CD8-positive, alpha-beta memory T cell (primary cell): ENCODE measurements at regions not wholly inside any gene's neighbourhood (a gene's known extent, or its start where the extent isn't known, plus 50 kb on each side); places are given as distances from the start of the nearest gene placed in this dataset.

Experiments
- CTCF ChIA-PET: fragments of 350-600 bp; sonication (Branson Sonifier 250); formaldehyde crosslinking; loops from one replicate; lab custom pipeline; 2021; ENCODE audit warnings: antibody characterized with exemption; lab: Charles Lee
- POLR2A ChIA-PET: fragments of 350-600 bp; sonication (Branson Sonifier 250); formaldehyde crosslinking; loops from one replicate; lab custom pipeline; 2021; ENCODE audit warnings: antibody characterized with exemption; lab: Charles Lee
- DNase-seq, 5 donors: peaks; one replicate each; pipeline versions ENCODE4 v3.0.0 to v3.0.0-alpha.2; 2020 to 2022; ENCODE audit warnings: mixed read lengths in 1 of 5
- H3K27ac ChIP-seq: one replicate; pipeline ENCODE4 v1.7.0; 2013; ENCODE audit warnings: low read depth, mild to moderate bottlenecking, low read length, moderate library complexity
- H3K27me3 ChIP-seq: 2 replicates; pipeline ENCODE4 v1.7.0; 2013; ENCODE audit warnings: low read length, mild to moderate bottlenecking; ENCODE audit not compliant: insufficient read depth, poor library complexity, severe bottlenecking
- H3K36me3 ChIP-seq: 2 replicates; pipeline ENCODE4 v1.7.0; 2013; ENCODE audit warnings: mild to moderate bottlenecking, low read length, moderate library complexity; ENCODE audit not compliant: insufficient read depth
- H3K4me1 ChIP-seq: 2 replicates; pipeline ENCODE4 v1.7.0; 2013; ENCODE audit warnings: mild to moderate bottlenecking, low read length, moderate library complexity; ENCODE audit not compliant: insufficient read depth
- H3K4me3 ChIP-seq: 2 replicates; pipeline ENCODE4 v1.7.0; 2013; ENCODE audit warnings: mild to moderate bottlenecking, low read length
- H3K9me3 ChIP-seq: 2 replicates; pipeline ENCODE4 v1.7.0; 2013; ENCODE audit warnings: mild to moderate bottlenecking, low read length
- H3K27ac Mint-ChIP-seq, 8 donors: one replicate each; pipeline ENCODE4 v1.8.0; 2020 to 2021; ENCODE audit warnings: mixed read lengths in 8 of 8, mild to moderate bottlenecking in 6 of 8, inconsistent platforms in 3 of 8, moderate library complexity in 3 of 8
- H3K27me3 Mint-ChIP-seq, 2 donors: one replicate each; pipeline ENCODE4 v1.8.0; 2020 to 2021; ENCODE audit warnings: mixed read lengths in 2 of 2, mild to moderate bottlenecking in 1 of 2, moderate library complexity in 1 of 2
- H3K36me3 Mint-ChIP-seq, 3 donors: one replicate each; pipeline ENCODE4 v1.8.0; 2020 to 2021; ENCODE audit warnings: mixed read lengths in 3 of 3, inconsistent platforms in 1 of 3, mild to moderate bottlenecking in 1 of 3
- H3K4me1 Mint-ChIP-seq, 3 donors: one replicate each; pipeline ENCODE4 v1.8.0; 2020 to 2021; ENCODE audit warnings: mixed read lengths in 3 of 3, inconsistent platforms in 1 of 3, mild to moderate bottlenecking in 1 of 3
- H3K4me3 Mint-ChIP-seq, 7 donors: one replicate each; pipeline ENCODE4 v1.8.0; 2020 to 2021; ENCODE audit warnings: mixed read lengths in 7 of 7, mild to moderate bottlenecking in 6 of 7, moderate library complexity in 4 of 7, inconsistent platforms in 2 of 7
- H3K9me3 Mint-ChIP-seq, 5 donors: one replicate each; pipeline ENCODE4 v1.8.0; 2020 to 2022; ENCODE audit warnings: mixed read lengths in 5 of 5, mild to moderate bottlenecking in 3 of 5, moderate library complexity in 2 of 5, inconsistent platforms in 1 of 5

- no peak overlapping the region for H3K4me3 ChIP-seq
- no peak overlapping the region for H3K27ac ChIP-seq
- H3K27me3 ChIP-seq = no peaks in the 10 kb centered on the region
- peaks cover 4 to 6% of the 10 kb centered on the region in 2 donors for H3K27me3 Mint-ChIP-seq
- H3K9me3 ChIP-seq = no peaks in the 10 kb centered on the region
- no peak overlapping the region for H3K27ac Mint-ChIP-seq
- no peaks in the 10 kb centered on the region for H3K36me3 ChIP-seq
- H3K4me1 ChIP-seq = no peaks in the 10 kb centered on the region
- no peak for DNase-seq
- H3K4me1 Mint-ChIP-seq = no peaks in the 10 kb centered on the region
- no peak overlapping the region for H3K4me3 Mint-ChIP-seq
- CTCF ChIA-PET = no interaction called here
- POLR2A ChIA-PET = no interaction called here
- H3K9me3 Mint-ChIP-seq = peaks cover 0 to 5% (median 0%) of the 10 kb centered on the region in 5 donors
- H3K36me3 Mint-ChIP-seq = no peaks in the 10 kb centered on the region
Observed at GRCh38 chr22:27045103-27045947, 387.9 kb downstream of the MIAT start.

GRCh38 chr22:27046086-27046485, 388.7 kb downstream of the MIAT start:
- Histone ChIP-seq H3K9me3 (no peaks in the 10 kb centered on the region), H3K4me3 (no peak overlapping the region), H3K36me3 (no peaks in the 10 kb centered on the region), H3K4me1 (no peaks in the 10 kb centered on the region), H3K27me3 (no peaks in the 10 kb centered on the region), H3K27ac (no peak overlapping the region)
- H3K27ac Mint-ChIP-seq = no peak overlapping the region
- no peaks in the 10 kb centered on the region for H3K4me1 Mint-ChIP-seq
- CTCF ChIA-PET = no interaction called here
- DNase-seq = no peak
- H3K27me3 Mint-ChIP-seq = peaks cover 4 to 12% of the 10 kb centered on the region in 2 donors
- POLR2A ChIA-PET = no interaction called here
- H3K4me3 Mint-ChIP-seq = no peak overlapping the region
- no peaks in the 10 kb centered on the region for H3K36me3 Mint-ChIP-seq
- peaks cover 0 to 5% (median 0%) of the 10 kb centered on the region in 5 donors for H3K9me3 Mint-ChIP-seq

GRCh38 chr22:27046603-27047002, 389.2 kb downstream of the MIAT start:
- no peaks in the 10 kb centered on the region for H3K9me3 ChIP-seq
- CTCF ChIA-PET = no interaction called here
- no peak overlapping the region for H3K4me3 ChIP-seq
- H3K4me1 Mint-ChIP-seq = no peaks in the 10 kb centered on the region
- DNase-seq = no peak
- no peak overlapping the region for H3K27ac Mint-ChIP-seq
- peaks cover 3 to 12% of the 10 kb centered on the region in 2 donors for H3K27me3 Mint-ChIP-seq
- H3K36me3 Mint-ChIP-seq = no peaks in the 10 kb centered on the region
- no peaks in the 10 kb centered on the region for H3K4me1 ChIP-seq
- H3K27ac ChIP-seq = no peak overlapping the region
- POLR2A ChIA-PET = no interaction called here
- H3K4me3 Mint-ChIP-seq = no peak overlapping the region
- H3K36me3 ChIP-seq = no peaks in the 10 kb centered on the region
- H3K27me3 ChIP-seq = no peaks in the 10 kb centered on the region
- peaks cover 0 to 5% (median 0%) of the 10 kb centered on the region in 5 donors for H3K9me3 Mint-ChIP-seq

- H3K9me3 ChIP-seq = no peaks in the 10 kb centered on the region
- Mint-ChIP-seq H3K4me3 (no peak overlapping the region), H3K9me3 (peaks cover 0 to 5% (median 0%) of the 10 kb centered on the region in 5 donors), H3K27ac (no peak overlapping the region), H3K4me1 (no peaks in the 10 kb centered on the region), H3K27me3 (peaks cover 3 to 18% of the 10 kb centered on the region in 2 donors), H3K36me3 (no peaks in the 10 kb centered on the region)
- H3K27ac ChIP-seq = no peak overlapping the region
- ChIA-PET POLR2A (no interaction called here), CTCF (no interaction called here)
- no peaks in the 10 kb centered on the region for H3K36me3 ChIP-seq
- H3K4me1 ChIP-seq = no peaks in the 10 kb centered on the region
- no peaks in the 10 kb centered on the region for H3K27me3 ChIP-seq
- no peak for DNase-seq
- no peak overlapping the region for H3K4me3 ChIP-seq
Observed at GRCh38 chr22:27050771-27051170, 393.4 kb downstream of the MIAT start.

- no peaks in the 10 kb centered on the region for H3K36me3 ChIP-seq
- no peaks in the 10 kb centered on the region for H3K4me1 ChIP-seq
- no peaks in the 10 kb centered on the region for H3K9me3 ChIP-seq
- Mint-ChIP-seq H3K9me3 (peaks cover 0 to 5% (median 0%) of the 10 kb centered on the region in 5 donors), H3K36me3 (no peaks in the 10 kb centered on the region), H3K4me1 (no peaks in the 10 kb centered on the region), H3K4me3 (no peak overlapping the region), H3K27ac (no peak overlapping the region), H3K27me3 (peaks cover 4 to 18% of the 10 kb centered on the region in 2 donors)
- ChIA-PET CTCF (no interaction called here), POLR2A (no interaction called here)
- no peaks in the 10 kb centered on the region for H3K27me3 ChIP-seq
- no peak overlapping the region for H3K27ac ChIP-seq
- no peak overlapping the region for H3K4me3 ChIP-seq
- DNase-seq = no peak
Observed at GRCh38 chr22:27051407-27051806, 394.0 kb downstream of the MIAT start.

GRCh38 chr22:27057717-27058116, 400.3 kb downstream of the MIAT start:
- POLR2A ChIA-PET = no interaction called here
- H3K4me3 Mint-ChIP-seq = no peak overlapping the region
- CTCF ChIA-PET = no interaction called here
- no peaks in the 10 kb centered on the region for H3K36me3 ChIP-seq
- H3K4me1 Mint-ChIP-seq = no peaks in the 10 kb centered on the region
- H3K27me3 Mint-ChIP-seq = peaks cover 8 to 14% of the 10 kb centered on the region in 2 donors
- no peak overlapping the region for H3K27ac ChIP-seq
- H3K9me3 ChIP-seq = no peaks in the 10 kb centered on the region
- H3K4me3 ChIP-seq = no peak overlapping the region
- no peak for DNase-seq
- no peaks in the 10 kb centered on the region for H3K4me1 ChIP-seq
- no peaks in the 10 kb centered on the region for H3K9me3 Mint-ChIP-seq
- no peaks in the 10 kb centered on the region for H3K36me3 Mint-ChIP-seq
- H3K27ac Mint-ChIP-seq = no peak overlapping the region
- no peaks in the 10 kb centered on the region for H3K27me3 ChIP-seq

- DNase-seq = no peak
- Mint-ChIP-seq H3K27ac (no peak overlapping the region), H3K27me3 (peaks cover 8 to 13% of the 10 kb centered on the region in 2 donors), H3K4me1 (no peaks in the 10 kb centered on the region), H3K36me3 (no peaks in the 10 kb centered on the region), H3K9me3 (no peaks in the 10 kb centered on the region), H3K4me3 (no peak overlapping the region)
- Histone ChIP-seq H3K9me3 (no peaks in the 10 kb centered on the region), H3K4me1 (no peaks in the 10 kb centered on the region), H3K27me3 (no peaks in the 10 kb centered on the region), H3K4me3 (no peak overlapping the region), H3K27ac (no peak overlapping the region), H3K36me3 (no peaks in the 10 kb centered on the region)
- POLR2A ChIA-PET = no interaction called here
- CTCF ChIA-PET = no interaction called here
Observed at GRCh38 chr22:27060190-27060589, 402.8 kb downstream of the MIAT start.

GRCh38 chr22:27062910-27063309, 405.5 kb downstream of the MIAT start:
- DNase-seq = no peak
- Histone ChIP-seq H3K4me3 (no peak overlapping the region), H3K4me1 (no peaks in the 10 kb centered on the region), H3K36me3 (no peaks in the 10 kb centered on the region), H3K27me3 (no peaks in the 10 kb centered on the region), H3K9me3 (no peaks in the 10 kb centered on the region), H3K27ac (no peak overlapping the region)
- CTCF ChIA-PET = no interaction called here
- no peak overlapping the region for H3K4me3 Mint-ChIP-seq
- peaks cover 12% of the 10 kb centered on the region in 2 donors for H3K27me3 Mint-ChIP-seq
- H3K9me3 Mint-ChIP-seq = peaks cover 0 to 4% (median 0%) of the 10 kb centered on the region in 5 donors
- no peaks in the 10 kb centered on the region for H3K4me1 Mint-ChIP-seq
- H3K36me3 Mint-ChIP-seq = no peaks in the 10 kb centered on the region
- POLR2A ChIA-PET = no interaction called here
- no peak overlapping the region for H3K27ac Mint-ChIP-seq
